H9 (cell line): ENCODE measurements at regions not wholly inside any gene's neighbourhood (a gene's known extent, or its start where the extent isn't known, plus 50 kb on each side); places are given as distances from the start of the nearest gene placed in this dataset.

ENCODE experiments used
- DNase-seq: peaks from one replicate; pipeline ENCODE4 v3.0.0-alpha.2; 2017
- H2AFZ ChIP-seq: one replicate; pipeline ENCODE4 v1.6.1; 2013; ENCODE audit warnings: mild to moderate bottlenecking, low read length, control low read depth, moderate library complexity
- H2AK5ac ChIP-seq: 2 replicates; pipeline ENCODE4 v1.6.1; 2013; ENCODE audit warnings: low read length, control low read depth, mixed read lengths; ENCODE audit not compliant: insufficient read length
- H2BK120ac ChIP-seq: one replicate; pipeline ENCODE4 v1.6.1; 2013; ENCODE audit warnings: low read depth, mild to moderate bottlenecking, low read length, control low read depth, inconsistent platforms; ENCODE audit not compliant: poor library complexity, severe bottlenecking
- H2BK12ac ChIP-seq: 2 replicates; pipeline ENCODE4 v1.6.1; 2013; ENCODE audit warnings: low read length, control low read depth, mixed read lengths, low read depth; ENCODE audit not compliant: insufficient read length
- H2BK15ac ChIP-seq: 2 replicates; pipeline ENCODE4 v1.6.1; 2013; ENCODE audit warnings: low read depth, low read length, control low read depth
- H2BK20ac ChIP-seq: one replicate; pipeline ENCODE4 v1.6.1; 2013; ENCODE audit warnings: low read depth, mild to moderate bottlenecking, low read length, control low read depth, inconsistent platforms; ENCODE audit not compliant: poor library complexity, severe bottlenecking
- H2BK5ac ChIP-seq: 2 replicates; pipeline ENCODE4 v1.6.1; 2013; ENCODE audit warnings: low read length, control low read depth, mixed read lengths; ENCODE audit not compliant: insufficient read length
- H3K14ac ChIP-seq: 2 replicates; pipeline ENCODE4 v1.6.1; 2013; ENCODE audit warnings: low read length, control low read depth; ENCODE audit not compliant: insufficient read depth
- H3K18ac ChIP-seq: 2 replicates; pipeline ENCODE4 v1.6.1; 2013; ENCODE audit warnings: low read depth, mild to moderate bottlenecking, mixed read lengths, low read length, control low read depth; ENCODE audit not compliant: insufficient read length
- H3K23ac ChIP-seq: 2 replicates; pipeline ENCODE4 v1.6.1; 2013; ENCODE audit warnings: low read length, control low read depth, mixed read lengths, low read depth; ENCODE audit not compliant: insufficient read length
- H3K23me2 ChIP-seq: 2 replicates; pipeline ENCODE4 v1.6.1; 2013; ENCODE audit warnings: low read depth, mild to moderate bottlenecking, mixed read lengths, low read length, control low read depth; ENCODE audit not compliant: insufficient read length, poor library complexity, severe bottlenecking
- H3K27ac ChIP-seq: 2 replicates; pipeline ENCODE4 v1.5.1; 2013; ENCODE audit warnings: low read length, control low read depth, mixed read lengths, low read depth; ENCODE audit not compliant: insufficient read length
- H3K27me3 ChIP-seq: 2 replicates; pipeline ENCODE4 v1.6.1; 2013; ENCODE audit warnings: low read length, control low read depth, inconsistent platforms; ENCODE audit not compliant: insufficient read depth
- H3K4ac ChIP-seq: 2 replicates; pipeline ENCODE4 v1.6.1; 2013; ENCODE audit warnings: low read depth, mild to moderate bottlenecking, control low read depth, inconsistent platforms, low read length, moderate library complexity
- H3K4me1 ChIP-seq: 2 replicates; pipeline ENCODE4 v1.6.1; 2013; ENCODE audit warnings: low read length, control low read depth, inconsistent platforms; ENCODE audit not compliant: insufficient read depth
- H3K4me2 ChIP-seq: 2 replicates; pipeline ENCODE4 v1.6.1; 2013; ENCODE audit warnings: low read length, control low read depth, mixed read lengths; ENCODE audit not compliant: insufficient read length, insufficient read depth
- H3K56ac ChIP-seq: 2 replicates; pipeline ENCODE4 v1.6.1; 2013; ENCODE audit warnings: low read depth, mild to moderate bottlenecking, mixed read lengths, low read length, control low read depth; ENCODE audit not compliant: insufficient read length
- H3K79me1 ChIP-seq: 2 replicates; pipeline ENCODE4 v1.6.1; 2013; ENCODE audit warnings: low read depth, mild to moderate bottlenecking, moderate library complexity, low read length, control low read depth, inconsistent platforms; ENCODE audit not compliant: insufficient read depth, poor library complexity, severe bottlenecking
- H3K79me2 ChIP-seq: 2 replicates; pipeline ENCODE4 v1.6.1; 2013; ENCODE audit warnings: low read length, control low read depth, inconsistent platforms; ENCODE audit not compliant: insufficient read depth
- H3K9ac ChIP-seq: 2 replicates; pipeline ENCODE4 v1.6.1; 2013; ENCODE audit warnings: low read length, control low read depth, mixed read lengths; ENCODE audit not compliant: insufficient read length; ENCODE audit errors: extremely low read depth
- H3K9me3 ChIP-seq: one replicate; pipeline ENCODE4 v1.6.1; 2013; ENCODE audit warnings: low read depth, low read length, inconsistent platforms; ENCODE audit not compliant: control insufficient read depth
- H3T11ph ChIP-seq: one replicate; pipeline ENCODE4 v1.6.1; 2013; ENCODE audit warnings: mild to moderate bottlenecking, low read length, control low read depth, inconsistent platforms
- H4K20me1 ChIP-seq: one replicate; pipeline ENCODE4 v1.6.1; 2013; ENCODE audit not compliant: control insufficient read depth, insufficient read length, insufficient read depth
- H4K5ac ChIP-seq: 2 replicates; pipeline ENCODE4 v1.6.1; 2013; ENCODE audit warnings: low read depth, mild to moderate bottlenecking, mixed read lengths, low read length, control low read depth; ENCODE audit not compliant: insufficient read length
- H4K8ac ChIP-seq: replicated peaks from 2 replicates; pipeline ENCODE4 v1.6.1; 2013; ENCODE audit warnings: low read length, control low read depth, mixed read lengths, low read depth; ENCODE audit not compliant: insufficient read length
- H4K91ac ChIP-seq: 2 replicates; pipeline ENCODE4 v1.6.1; 2013; ENCODE audit warnings: low read depth, mild to moderate bottlenecking, moderate library complexity, mixed read lengths, low read length, control low read depth; ENCODE audit not compliant: insufficient read length
- H3K27ac Mint-ChIP-seq, 3 experiments: 2 replicates in 2 of 3; 3 replicates in 1 of 3; pipeline ENCODE4 v1.8.0; 2020 to 2021; ENCODE audit warnings: mixed read lengths in 3 of 3, mild to moderate bottlenecking in 1 of 3, moderate library complexity in 1 of 3
- H3K27me3 Mint-ChIP-seq: 2 replicates; pipeline ENCODE4 v1.8.0; 2021; ENCODE audit warnings: low read depth, mild to moderate bottlenecking, moderate library complexity, mixed read lengths
- H3K36me3 Mint-ChIP-seq, 3 experiments: 2 replicates in 2 of 3; 3 replicates in 1 of 3; pipeline ENCODE4 v1.8.0; 2020 to 2021; ENCODE audit warnings: low read depth in 3 of 3, mixed read lengths in 3 of 3; ENCODE audit not compliant: insufficient read depth in 1 of 3
- H3K4me1 Mint-ChIP-seq, 2 experiments: 2 replicates each; pipeline ENCODE4 v1.8.0; 2020; ENCODE audit warnings: mixed read lengths in 2 of 2
- H3K4me3 Mint-ChIP-seq, 2 experiments: 2 replicates in 1 of 2; 3 replicates in 1 of 2; pipeline ENCODE4 v1.8.0; 2020 to 2021; ENCODE audit warnings: mild to moderate bottlenecking in 2 of 2, mixed read lengths in 2 of 2, moderate library complexity in 1 of 2
- H3K9me3 Mint-ChIP-seq, 2 experiments: 2 replicates in 1 of 2; 3 replicates in 1 of 2; pipeline ENCODE4 v1.8.0; 2020; ENCODE audit warnings: mild to moderate bottlenecking in 2 of 2, mixed read lengths in 2 of 2, moderate library complexity in 1 of 2
- WGBS: extraction: QIAGEN DNeasy Blood & Tissue Kit; methylation state at CpG from one replicate; pipeline ENCODE4 v1.1.7; 2013; ENCODE audit warnings: missing lambda C conversion rate, low lambda C conversion rate, mixed read lengths; ENCODE audit not compliant: insufficient read length; ENCODE audit errors: extremely low coverage; 5-methylcytosine and 5-hydroxymethylcytosine counted together
- TF ChIP-seq, protein P1 (sequence below): fragments of 200-600 bp; sonication (generic); conservative IDR thresholded peaks from 3 replicates; pipeline ENCODE4 v1.8.0; 2021; ENCODE audit warnings: antibody characterized with exemption, mild to moderate bottlenecking

DNA sequence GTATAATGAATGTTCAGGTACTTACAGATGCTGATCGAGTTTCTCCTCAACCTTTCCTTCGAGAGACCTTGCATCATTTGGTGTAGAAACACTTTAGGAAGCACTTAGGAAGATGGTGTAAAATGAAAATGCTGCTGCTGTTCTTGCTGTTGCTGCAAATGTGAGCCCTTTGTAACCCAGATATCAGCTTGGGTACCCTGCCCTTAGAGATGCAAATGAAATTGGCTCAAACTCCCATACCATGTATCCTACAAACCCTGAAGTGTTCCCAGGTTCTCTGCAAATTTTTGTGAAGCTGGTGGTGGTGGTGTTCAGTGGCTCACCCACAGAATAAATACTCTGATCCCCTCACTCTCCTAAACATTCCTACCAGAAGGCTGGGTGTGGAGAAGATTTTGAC lies 130.8 kb downstream of the SLC25A47 start:
- H3K4me1 ChIP-seq: peaks cover 5% of the 10 kb centered on the region; the same call in 1 of the 2 replicates
- H3K4ac ChIP-seq: no peak overlapping the region
- no peak overlapping the region for H4K91ac ChIP-seq
- no peak overlapping the region for H2AFZ ChIP-seq
- Mint-ChIP-seq H3K4me1 (peaks cover 23 to 24% of the 10 kb centered on the region in 2 experiments), H3K36me3 (no peaks in the 10 kb centered on the region), H3K27ac (peak overlapping the region in 1 of 3 experiments; percentile 14; a peak in 3 of 7 replicates), H3K27me3 (no peaks in the 10 kb centered on the region), H3K9me3 (no peaks in the 10 kb centered on the region), H3K4me3 (peak overlapping the region in 1 of 2 experiments; percentile 28; a peak in 2 of 5 replicates)
- H3K27ac ChIP-seq: no peak overlapping the region
- no peak overlapping the region for H3K14ac ChIP-seq
- H3K56ac ChIP-seq: no peak overlapping the region
- no peak overlapping the region for H2AK5ac ChIP-seq
- WGBS: no CpG with 5 or more reads among the region's 2 CpGs
- H2BK20ac ChIP-seq: no peak overlapping the region
- no peaks in the 10 kb centered on the region for H3K27me3 ChIP-seq
- H2BK5ac ChIP-seq: no peak overlapping the region
- no peak for DNase-seq
- H2BK120ac ChIP-seq: no peak overlapping the region
- no peak overlapping the region for H3T11ph ChIP-seq
- TF ChIP-seq, protein P1, sequence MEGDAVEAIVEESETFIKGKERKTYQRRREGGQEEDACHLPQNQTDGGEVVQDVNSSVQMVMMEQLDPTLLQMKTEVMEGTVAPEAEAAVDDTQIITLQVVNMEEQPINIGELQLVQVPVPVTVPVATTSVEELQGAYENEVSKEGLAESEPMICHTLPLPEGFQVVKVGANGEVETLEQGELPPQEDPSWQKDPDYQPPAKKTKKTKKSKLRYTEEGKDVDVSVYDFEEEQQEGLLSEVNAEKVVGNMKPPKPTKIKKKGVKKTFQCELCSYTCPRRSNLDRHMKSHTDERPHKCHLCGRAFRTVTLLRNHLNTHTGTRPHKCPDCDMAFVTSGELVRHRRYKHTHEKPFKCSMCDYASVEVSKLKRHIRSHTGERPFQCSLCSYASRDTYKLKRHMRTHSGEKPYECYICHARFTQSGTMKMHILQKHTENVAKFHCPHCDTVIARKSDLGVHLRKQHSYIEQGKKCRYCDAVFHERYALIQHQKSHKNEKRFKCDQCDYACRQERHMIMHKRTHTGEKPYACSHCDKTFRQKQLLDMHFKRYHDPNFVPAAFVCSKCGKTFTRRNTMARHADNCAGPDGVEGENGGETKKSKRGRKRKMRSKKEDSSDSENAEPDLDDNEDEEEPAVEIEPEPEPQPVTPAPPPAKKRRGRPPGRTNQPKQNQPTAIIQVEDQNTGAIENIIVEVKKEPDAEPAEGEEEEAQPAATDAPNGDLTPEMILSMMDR: no peak
- no peaks in the 10 kb centered on the region for H3K23me2 ChIP-seq
- no peak overlapping the region for H4K5ac ChIP-seq
- H3K79me2 ChIP-seq: no peaks in the 10 kb centered on the region
- H3K9me3 ChIP-seq: no peaks in the 10 kb centered on the region
- H2BK15ac ChIP-seq: no peak overlapping the region
- H3K23ac ChIP-seq: no peak overlapping the region
- no peaks in the 10 kb centered on the region for H4K20me1 ChIP-seq
- H4K8ac ChIP-seq: no peak overlapping the region
- H3K4me2 ChIP-seq: no peak overlapping the region
- H3K9ac ChIP-seq: no peak overlapping the region
- no peak overlapping the region for H2BK12ac ChIP-seq
- no peak overlapping the region for H3K18ac ChIP-seq
- H3K79me1 ChIP-seq: no peaks in the 10 kb centered on the region
